GM18505 (cell line): ENCODE measurements at regions not wholly inside any gene's neighbourhood (a gene's known extent, or its start where the extent isn't known, plus 50 kb on each side); places are given as distances from the start of the nearest gene placed in this dataset.
"Not testable (repeated sequence)": the region's sequence is repeated elsewhere in the genome, so short reads cannot be mapped to it uniquely, and the experiment has no call there.

Source experiments
- ATAC-seq: cut with Tn5 transposase; IDR thresholded peaks from one replicate; pipeline ENCODE4 v1.9.1; 2021; ENCODE audit not compliant: unreplicated experiment
- POLR2A ChIP-seq: IDR thresholded peaks from 4 replicates; pipeline ENCODE4 v1.6.1; 2011; ENCODE audit warnings: borderline replicate concordance; ENCODE audit not compliant: insufficient read depth, insufficient read length; ENCODE audit errors: extremely low read depth

DNA sequence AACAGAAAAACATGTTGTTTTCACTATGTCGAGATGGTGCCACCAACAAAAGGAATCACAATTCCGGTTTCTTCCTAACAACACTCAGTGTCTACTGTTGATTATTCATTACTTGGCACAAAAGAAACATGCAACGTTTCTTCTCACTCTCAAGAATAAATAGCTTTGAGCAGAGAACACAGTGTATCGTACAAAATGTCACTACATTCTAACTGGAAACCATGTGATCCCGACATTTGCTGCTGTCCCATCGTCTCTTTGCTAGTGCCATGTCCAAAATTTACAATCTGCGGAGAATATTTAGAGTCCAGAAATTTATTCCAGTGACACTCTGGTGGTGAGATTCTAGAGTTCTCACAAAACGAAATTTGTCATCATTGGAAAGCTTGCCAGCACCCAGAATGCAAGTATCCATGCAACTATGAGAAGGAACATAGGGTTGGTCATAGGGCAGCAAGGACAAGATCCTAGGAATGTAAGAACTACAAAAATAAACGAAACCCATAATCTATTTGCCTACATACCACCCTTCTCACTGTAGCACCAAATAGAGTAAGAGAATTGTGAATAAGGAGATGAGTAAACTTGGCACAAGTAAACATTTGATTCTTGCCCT lies 505.1 kb downstream of the LTN1 start:
- ATAC-seq = no peak
- no peak for TF ChIP-seq POLR2A

DNA sequence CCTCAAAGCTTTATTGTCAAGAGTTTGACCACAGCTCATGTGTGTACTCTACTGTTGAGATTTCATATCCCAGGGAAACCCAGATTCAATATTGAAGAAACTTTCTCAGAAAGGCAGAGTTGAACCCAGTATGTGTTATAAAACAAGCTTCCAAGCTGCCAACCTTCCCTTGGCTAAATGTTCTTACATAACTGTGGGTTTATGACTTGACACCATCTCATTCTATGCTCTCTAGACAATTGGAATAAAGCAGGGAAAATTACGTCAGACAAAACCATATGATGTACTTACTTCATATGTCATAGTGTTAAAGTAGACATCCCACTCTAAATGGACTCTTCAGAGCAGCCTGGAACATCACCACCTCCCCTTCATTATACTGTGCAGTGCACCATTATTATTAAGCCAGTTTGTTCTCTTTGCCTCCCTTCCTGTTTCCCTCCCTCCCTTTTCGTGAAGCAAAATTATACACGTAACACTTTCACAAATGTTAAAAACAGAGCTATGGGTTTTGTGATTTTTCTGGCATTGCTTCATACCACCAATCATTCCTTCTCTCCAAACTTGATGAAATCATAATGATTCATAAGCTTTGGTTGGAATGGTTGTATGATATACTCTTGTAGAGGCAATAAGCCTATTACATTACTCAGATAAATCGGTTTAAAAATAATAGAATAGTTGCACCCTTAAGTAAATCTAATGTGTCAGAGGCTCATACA lies 507.2 kb downstream of the LTN1 start:
- no peak for TF ChIP-seq POLR2A
- no peak for ATAC-seq

DNA sequence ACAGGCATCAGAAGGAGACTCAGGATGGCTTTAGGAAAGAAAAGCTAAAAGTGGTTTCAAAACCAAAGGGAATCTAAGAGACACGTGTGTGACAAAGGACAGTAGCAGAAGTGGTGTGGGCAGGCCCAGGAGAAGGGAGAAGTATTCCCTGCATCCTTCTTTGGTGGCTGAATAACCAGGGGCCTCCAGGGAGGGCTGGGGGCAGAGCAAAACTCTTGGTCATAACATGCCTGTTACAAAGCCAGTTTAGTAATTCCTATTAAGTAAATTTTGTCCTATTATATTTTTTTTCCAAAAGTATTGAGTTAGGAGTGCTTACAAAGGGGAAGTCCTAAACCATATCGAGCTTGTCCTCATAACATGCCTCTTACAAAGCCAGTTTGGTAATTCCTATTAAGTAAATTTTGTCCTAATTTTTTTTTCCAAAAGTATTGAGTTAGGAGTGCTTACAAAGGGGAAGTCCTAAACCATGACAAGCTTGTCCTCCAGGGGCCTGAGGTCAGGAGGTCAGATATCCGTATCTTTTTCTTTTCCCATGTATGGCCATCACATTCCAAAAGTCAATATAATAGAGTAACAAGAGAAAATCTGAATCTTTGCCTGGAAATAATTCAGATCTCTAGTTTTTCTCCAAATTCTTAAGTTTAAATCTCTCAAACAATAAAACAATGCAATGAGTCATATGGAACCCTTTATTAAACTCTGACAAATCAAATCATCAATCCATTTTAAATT lies 509.2 kb downstream of the LTN1 start:
- no peak for ATAC-seq
- no peak for TF ChIP-seq POLR2A

DNA sequence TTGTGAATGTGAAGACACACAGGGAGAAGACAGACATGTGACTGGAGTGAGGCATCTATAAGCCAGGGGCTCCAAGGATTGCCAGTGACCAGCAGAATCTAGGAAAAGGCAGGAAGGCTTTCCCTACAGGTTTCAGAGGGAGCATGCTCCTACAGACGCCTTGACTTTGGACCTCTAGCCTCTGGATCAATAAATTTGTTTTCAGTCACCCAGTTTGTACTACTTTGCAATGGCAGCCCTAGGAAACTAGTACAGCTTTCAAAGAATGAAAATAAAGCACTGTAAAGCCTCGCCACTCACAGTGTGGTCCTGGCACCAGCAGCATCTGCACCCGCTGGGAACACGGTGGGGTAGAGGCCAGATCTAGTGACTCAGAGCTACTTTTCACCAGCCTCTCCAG lies 510.0 kb downstream of the LTN1 start:
- no peak for ATAC-seq
- no peak for TF ChIP-seq POLR2A

DNA sequence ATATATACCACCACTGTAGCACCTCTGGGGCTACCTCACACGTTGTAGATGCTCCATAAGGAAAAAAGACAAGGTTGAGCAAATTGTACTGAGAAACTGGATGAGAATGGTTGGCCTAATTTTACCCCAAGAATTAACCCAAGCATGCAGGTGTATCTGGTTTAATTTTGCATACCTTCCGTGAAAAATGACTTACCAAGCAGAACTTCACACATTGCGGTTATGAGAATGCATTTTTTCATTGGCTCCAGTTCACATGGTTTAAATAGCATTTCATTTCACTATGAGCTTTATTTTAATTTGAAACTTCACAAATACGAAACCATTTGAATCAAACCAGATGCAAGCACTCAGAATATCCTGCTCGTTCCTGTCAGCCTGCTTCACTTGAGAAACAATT lies 512.2 kb downstream of the LTN1 start:
- ATAC-seq = peak; percentile 72
- no peak for TF ChIP-seq POLR2A

DNA sequence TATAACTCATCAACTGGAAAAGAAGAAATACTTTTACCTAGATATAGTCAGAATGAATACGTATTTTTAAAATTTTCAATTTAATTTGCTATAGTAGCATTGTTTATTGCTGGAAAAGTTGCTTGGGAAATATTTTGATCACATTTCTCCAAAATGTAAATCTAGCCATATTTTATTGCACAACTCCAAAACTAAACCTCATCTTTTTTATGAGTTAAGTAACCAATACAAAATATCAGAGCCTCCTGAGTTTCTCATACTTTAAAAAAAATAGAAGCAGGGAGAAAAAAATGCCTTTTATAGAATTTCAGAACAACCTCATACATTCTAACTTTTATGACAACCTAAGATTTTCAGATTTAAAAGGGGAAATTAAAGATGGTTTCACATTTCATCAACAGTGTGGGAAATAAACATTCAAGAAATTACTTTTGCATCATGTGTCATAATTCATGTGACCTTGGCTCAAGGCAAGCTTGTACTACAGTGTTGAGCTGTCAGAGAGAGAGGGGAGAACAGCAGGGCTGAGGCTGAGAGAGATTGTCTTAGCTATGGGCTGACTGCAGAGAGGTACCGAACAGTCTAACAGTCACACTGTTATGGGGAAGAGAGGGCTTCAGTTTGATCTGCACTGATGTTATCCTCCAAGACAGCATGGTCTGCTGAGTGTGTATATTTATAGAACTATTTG lies 519.0 kb downstream of the LTN1 start:
- peak; percentile 82 for ATAC-seq
- no peak for TF ChIP-seq POLR2A

DNA sequence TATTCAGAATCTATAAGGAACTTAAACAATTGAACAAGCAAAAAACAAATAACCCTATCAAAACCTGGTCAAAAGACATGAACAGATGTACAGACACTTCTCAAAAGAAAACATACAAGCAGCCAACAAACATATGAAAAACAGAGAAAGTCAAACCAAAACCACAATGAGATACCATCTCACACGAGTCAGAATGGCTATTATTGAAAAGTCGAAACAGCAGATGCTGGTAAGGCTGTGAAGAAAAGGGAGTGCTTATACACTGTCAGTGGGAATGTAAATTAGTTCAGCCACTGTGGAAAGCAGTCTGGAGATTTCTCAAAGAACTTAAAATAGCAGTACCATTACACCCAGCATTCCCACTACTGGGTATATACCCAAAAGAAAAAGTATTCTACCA lies 520.1 kb downstream of the LTN1 start:
- not testable (repeated sequence) for ATAC-seq

DNA sequence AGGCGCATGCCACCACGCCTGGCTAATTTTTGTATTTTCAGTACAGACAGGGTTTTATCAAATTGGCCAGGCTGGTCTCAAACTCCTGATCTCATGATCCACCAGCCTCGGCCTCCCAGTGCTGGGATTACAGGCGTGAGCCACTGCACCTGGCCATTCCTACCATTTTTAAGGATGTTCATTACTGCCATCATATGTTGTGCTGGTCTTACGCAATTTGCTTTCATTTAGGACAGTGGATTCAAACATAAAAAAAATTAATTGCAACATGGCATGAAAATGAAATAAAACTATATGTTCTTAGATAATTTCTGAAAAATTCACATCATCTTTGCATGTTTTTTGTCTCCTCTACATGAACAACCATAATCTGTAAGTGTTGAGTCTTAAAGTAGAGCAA lies 527.7 kb downstream of the LTN1 start:
- no peak for TF ChIP-seq POLR2A
- ATAC-seq = no peak

DNA sequence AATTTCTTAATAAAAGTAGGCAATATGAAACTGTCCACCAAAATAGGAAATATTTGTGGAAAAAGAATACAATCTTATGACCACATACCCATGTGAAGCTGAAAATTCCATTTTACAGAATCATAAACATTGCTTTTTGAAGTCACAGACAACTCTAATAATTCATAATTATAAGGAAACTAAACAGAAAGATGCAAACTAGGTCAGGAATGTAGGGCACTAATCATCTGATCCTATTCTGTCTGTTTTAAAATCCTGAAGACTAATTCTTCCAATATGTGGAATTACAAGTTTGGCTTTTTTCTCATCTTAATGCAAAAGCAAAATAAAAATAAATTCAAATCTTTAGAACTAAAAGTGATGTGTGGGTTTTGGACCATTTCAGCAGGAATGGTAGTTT lies 528.6 kb downstream of the LTN1 start:
- no peak for ATAC-seq
- no peak for TF ChIP-seq POLR2A

DNA sequence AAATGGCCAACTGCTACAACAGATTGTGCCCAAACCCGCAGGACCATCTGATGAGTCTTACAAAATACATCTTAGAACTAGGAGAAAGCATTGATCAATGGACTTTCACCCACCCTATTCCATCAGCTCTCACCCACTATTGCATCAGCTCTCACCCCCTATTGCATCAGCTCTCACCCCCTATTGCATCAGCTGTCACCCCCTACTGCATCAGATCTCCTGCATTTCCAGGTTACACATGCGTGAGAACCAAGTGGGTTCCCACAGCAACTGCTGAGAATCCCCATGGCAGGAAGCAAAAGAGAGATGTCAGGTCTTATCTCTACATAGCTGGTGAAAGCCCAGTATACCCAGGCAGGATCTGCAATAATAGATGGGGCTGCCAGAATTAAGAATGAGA lies 533.5 kb downstream of the LTN1 start:
- no peak for TF ChIP-seq POLR2A
- ATAC-seq = no peak

DNA sequence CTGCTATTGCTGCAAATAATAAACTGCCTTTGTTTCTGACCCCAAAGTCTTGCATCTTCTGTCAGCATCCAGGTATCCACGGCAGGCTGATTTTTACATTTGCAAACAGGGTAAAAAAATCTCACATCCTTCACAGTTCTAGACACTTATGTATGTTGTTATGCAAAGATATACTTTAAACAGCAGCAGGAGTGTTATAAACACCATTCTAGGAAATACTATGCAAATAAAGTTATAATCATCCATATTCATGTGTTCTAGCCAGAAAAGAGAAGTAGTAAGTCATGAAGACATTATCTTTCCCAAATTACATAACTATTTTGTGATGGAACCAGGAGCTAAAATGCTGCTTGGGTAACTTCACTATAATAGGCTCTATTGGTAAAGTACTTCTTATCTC lies 534.2 kb downstream of the LTN1 start:
- ATAC-seq = no peak
- no peak for TF ChIP-seq POLR2A

DNA sequence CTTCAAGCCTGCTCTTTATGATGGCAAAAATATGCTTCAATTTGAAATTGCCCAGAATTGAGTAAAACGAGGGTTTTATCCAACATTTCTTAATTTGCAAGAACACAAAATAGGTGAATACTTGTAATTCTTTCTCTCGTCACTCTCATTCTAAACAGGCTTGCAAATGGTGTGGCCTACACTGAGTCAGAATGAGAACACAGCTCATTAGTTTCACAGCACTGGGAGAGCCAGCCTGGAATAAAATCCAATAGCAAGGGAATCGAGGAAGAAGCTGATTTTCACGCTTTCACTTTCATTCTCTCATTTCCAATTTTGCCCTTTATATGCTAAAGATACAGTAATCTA lies 537.5 kb downstream of the LTN1 start:
- TF ChIP-seq POLR2A = no peak
- no peak for ATAC-seq

DNA sequence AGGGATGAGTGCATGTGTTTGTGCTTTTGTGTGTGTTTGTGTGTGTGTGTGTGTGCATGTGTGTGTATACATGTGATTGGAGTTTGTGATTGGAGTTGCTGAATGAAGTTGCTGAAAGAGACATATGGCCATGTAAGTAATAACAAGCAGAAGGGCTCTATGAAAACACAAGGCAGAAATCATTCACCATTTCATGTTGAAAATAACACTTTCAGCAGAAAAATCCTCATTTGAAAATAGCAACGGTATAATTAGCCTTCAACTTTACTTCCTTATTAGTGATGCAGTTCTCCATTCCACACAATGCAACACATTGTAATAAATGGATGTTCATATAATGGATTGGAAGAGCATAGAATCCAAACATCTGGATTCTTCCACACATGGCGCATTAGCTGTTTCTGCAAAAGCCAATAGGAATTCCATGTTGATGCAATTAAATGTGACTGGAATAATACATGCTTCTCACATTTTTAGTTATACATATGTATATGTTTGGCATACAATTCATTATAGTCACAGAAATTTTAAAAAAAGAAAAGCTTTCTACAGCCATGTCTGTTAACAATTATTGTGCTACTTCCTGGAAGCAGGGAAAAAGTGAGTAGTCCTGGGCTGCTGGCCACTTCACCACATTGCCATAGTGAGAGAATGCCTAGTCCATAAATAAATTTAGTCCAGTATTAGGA lies 538.0 kb downstream of the LTN1 start:
- ATAC-seq = no peak
- no peak for TF ChIP-seq POLR2A
